Testis (tissue), 2 donors: ENCODE measurements at regions not wholly inside any gene's neighbourhood (a gene's known extent, or its start where the extent isn't known, plus 50 kb on each side); places are given as distances from the start of the nearest gene placed in this dataset.

Experiments used
- POLR2A ChIP-seq: fragments of 450-650 bp; IDR thresholded peaks from one replicate; pipeline ENCODE4 v1.6.1; 2017; ENCODE audit warnings: antibody characterized with exemption, mild to moderate bottlenecking, moderate library complexity
- TF ChIP-seq, protein P1 (sequence below), 3 experiments: fragments of 450-650 bp in 2 of 3; fragments of 200-600 bp in 1 of 3; sonication (generic) in 1 of 3; IDR thresholded peaks; one replicate each; pipeline ENCODE4 v1.5.1; 2016 to 2019; ENCODE audit warnings: antibody characterized with exemption in 3 of 3, mild to moderate bottlenecking in 2 of 3, moderate library complexity in 1 of 3

DNA sequence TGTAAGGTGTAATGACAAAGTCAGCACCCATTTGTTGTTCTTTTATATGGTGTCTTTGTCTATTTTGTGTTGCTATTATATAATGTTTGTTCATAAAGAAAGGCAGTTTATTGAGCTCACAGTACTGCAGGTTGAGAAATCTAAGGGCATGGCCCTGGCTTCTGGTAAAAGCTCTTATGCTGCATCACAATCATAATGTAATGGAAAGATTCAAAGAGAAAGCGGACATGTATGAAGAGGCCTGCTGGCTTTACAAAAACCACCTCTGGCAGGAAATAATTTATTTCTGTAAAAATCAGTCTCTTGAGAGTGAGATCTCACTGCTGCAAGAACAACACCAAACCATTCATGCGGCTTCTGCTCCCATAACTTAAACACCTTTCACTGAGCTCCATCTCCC, 746.7 kb upstream of the FAM174A start:
- TF ChIP-seq, protein P1, sequence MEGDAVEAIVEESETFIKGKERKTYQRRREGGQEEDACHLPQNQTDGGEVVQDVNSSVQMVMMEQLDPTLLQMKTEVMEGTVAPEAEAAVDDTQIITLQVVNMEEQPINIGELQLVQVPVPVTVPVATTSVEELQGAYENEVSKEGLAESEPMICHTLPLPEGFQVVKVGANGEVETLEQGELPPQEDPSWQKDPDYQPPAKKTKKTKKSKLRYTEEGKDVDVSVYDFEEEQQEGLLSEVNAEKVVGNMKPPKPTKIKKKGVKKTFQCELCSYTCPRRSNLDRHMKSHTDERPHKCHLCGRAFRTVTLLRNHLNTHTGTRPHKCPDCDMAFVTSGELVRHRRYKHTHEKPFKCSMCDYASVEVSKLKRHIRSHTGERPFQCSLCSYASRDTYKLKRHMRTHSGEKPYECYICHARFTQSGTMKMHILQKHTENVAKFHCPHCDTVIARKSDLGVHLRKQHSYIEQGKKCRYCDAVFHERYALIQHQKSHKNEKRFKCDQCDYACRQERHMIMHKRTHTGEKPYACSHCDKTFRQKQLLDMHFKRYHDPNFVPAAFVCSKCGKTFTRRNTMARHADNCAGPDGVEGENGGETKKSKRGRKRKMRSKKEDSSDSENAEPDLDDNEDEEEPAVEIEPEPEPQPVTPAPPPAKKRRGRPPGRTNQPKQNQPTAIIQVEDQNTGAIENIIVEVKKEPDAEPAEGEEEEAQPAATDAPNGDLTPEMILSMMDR (IDR thresholded peaks at IDR 0.05): no peak
- no peak for TF ChIP-seq POLR2A
